Esophagus squamous epithelium (tissue), 4 donors: ENCODE measurements at regions not wholly inside any gene's neighbourhood (a gene's known extent, or its start where the extent isn't known, plus 50 kb on each side); places are given as distances from the start of the nearest gene placed in this dataset.

Experiments
- CTCF ChIP-seq, 6 experiments: fragments of 450-650 bp in 4 of 6; fragments of 200-600 bp in 2 of 6; sonication (generic) in 2 of 6; IDR thresholded peaks; one replicate each; pipeline ENCODE4 v1.5.1; 2016 to 2019; ENCODE audit warnings: antibody characterized with exemption in 6 of 6, mild to moderate bottlenecking in 4 of 6, moderate library complexity in 4 of 6
- POLR2A ChIP-seq, 4 donors: fragments of 450-650 bp; IDR thresholded peaks; one replicate each; pipeline ENCODE4 v1.6.1; 2017; ENCODE audit warnings: antibody characterized with exemption in 4 of 4, mild to moderate bottlenecking in 4 of 4, moderate library complexity in 3 of 4

- TF ChIP-seq POLR2A (IDR thresholded peaks at IDR 0.05) (no peak), CTCF (IDR thresholded peaks at IDR 0.05) (no peak)
Observed at GRCh38 chr13:70798385-70798784, 690.1 kb upstream of the KLHL1 start.
